Endodermal cell (in vitro differentiated cells): ENCODE measurements at regions not wholly inside any gene's neighbourhood (a gene's known extent, or its start where the extent isn't known, plus 50 kb on each side); places are given as distances from the start of the nearest gene placed in this dataset.

Source experiments
- DNase-seq: peaks from one replicate; pipeline ENCODE4 v3.0.0-alpha.2; 2017
- H3K27ac ChIP-seq: 2 replicates; pipeline ENCODE4 v1.5.1; 2013; ENCODE audit warnings: mild to moderate bottlenecking, low read depth, low read length, moderate library complexity
- H3K27me3 ChIP-seq: 2 replicates; pipeline ENCODE4 v1.6.1; 2013; ENCODE audit warnings: mild to moderate bottlenecking, low read length, moderate library complexity; ENCODE audit not compliant: insufficient read depth, control insufficient read depth, poor library complexity, severe bottlenecking
- H3K36me3 ChIP-seq: 2 replicates; pipeline ENCODE4 v1.7.0; 2013; ENCODE audit warnings: mild to moderate bottlenecking, low read length, moderate library complexity; ENCODE audit not compliant: control insufficient read depth, insufficient read depth
- H3K4me1 ChIP-seq: one replicate; pipeline ENCODE4 v1.7.0; 2013; ENCODE audit warnings: low read length; ENCODE audit not compliant: control insufficient read depth, insufficient read depth
- H3K4me3 ChIP-seq: 2 replicates; pipeline ENCODE4 v1.5.1; 2013; ENCODE audit warnings: mild to moderate bottlenecking, low read length, moderate library complexity
- H3K9ac ChIP-seq: 2 replicates; pipeline ENCODE4 v1.6.1; 2013; ENCODE audit warnings: mild to moderate bottlenecking, low read length, moderate library complexity; ENCODE audit not compliant: poor library complexity, severe bottlenecking; ENCODE audit errors: extremely low read depth
- H3K9me3 ChIP-seq: 2 replicates; pipeline ENCODE4 v1.6.1; 2013; ENCODE audit warnings: mild to moderate bottlenecking, low read length, moderate library complexity; ENCODE audit not compliant: control insufficient read depth
- H3K27ac Mint-ChIP-seq: 2 replicates; pipeline ENCODE4 v1.8.0; 2020; ENCODE audit warnings: mixed read lengths
- H3K27me3 Mint-ChIP-seq: 2 replicates; pipeline ENCODE4 v1.8.0; 2021; ENCODE audit warnings: mild to moderate bottlenecking, mixed read lengths; ENCODE audit not compliant: insufficient read depth
- H3K36me3 Mint-ChIP-seq: 2 replicates; pipeline ENCODE4 v1.8.0; 2020; ENCODE audit warnings: low read depth, mixed read lengths
- H3K4me1 Mint-ChIP-seq: 2 replicates; pipeline ENCODE4 v1.8.0; 2020; ENCODE audit warnings: mixed read lengths
- H3K4me3 Mint-ChIP-seq: 2 replicates; pipeline ENCODE4 v1.8.0; 2020; ENCODE audit warnings: mild to moderate bottlenecking, moderate library complexity, mixed read lengths
- H3K9me3 Mint-ChIP-seq: 2 replicates; pipeline ENCODE4 v1.8.0; 2020; ENCODE audit warnings: mild to moderate bottlenecking, mixed read lengths
- WGBS, 2 experiments: methylation state at CpG; one replicate each; pipeline versions ENCODE4 v1.1.5 to v1.1.7; 2013; ENCODE audit warnings: missing lambda C conversion rate in 2 of 2, mixed read lengths in 1 of 2; ENCODE audit not compliant: insufficient coverage in 1 of 2, insufficient read length in 1 of 2; 5-methylcytosine and 5-hydroxymethylcytosine counted together
- TF ChIP-seq, protein P1 (sequence below): fragments of 200-600 bp; sonication (generic); conservative IDR thresholded peaks from 2 replicates; pipeline ENCODE4 v1.5.0; 2021; ENCODE audit warnings: antibody characterized with exemption, mild to moderate bottlenecking

DNA sequence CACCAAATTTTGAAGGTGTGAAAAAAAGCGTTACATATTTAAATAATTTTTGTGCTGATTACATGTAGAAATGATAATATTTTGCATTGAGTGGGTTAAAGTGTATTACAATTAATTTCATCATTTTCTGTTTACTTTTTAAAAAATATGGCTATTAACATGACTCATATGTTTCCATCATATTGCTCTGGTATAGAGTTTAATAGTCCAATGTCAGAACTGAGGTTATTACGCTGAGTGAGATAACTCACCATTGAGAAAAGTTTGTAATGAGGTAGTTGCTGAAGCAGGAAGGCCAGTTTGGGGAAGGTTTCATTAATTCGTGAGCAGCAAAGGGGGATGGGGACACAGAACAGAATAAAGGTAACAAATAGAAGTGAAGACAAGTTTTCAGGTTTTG, 865.7 kb upstream of the MGAT4C start:
- DNase-seq, result no peak

DNA sequence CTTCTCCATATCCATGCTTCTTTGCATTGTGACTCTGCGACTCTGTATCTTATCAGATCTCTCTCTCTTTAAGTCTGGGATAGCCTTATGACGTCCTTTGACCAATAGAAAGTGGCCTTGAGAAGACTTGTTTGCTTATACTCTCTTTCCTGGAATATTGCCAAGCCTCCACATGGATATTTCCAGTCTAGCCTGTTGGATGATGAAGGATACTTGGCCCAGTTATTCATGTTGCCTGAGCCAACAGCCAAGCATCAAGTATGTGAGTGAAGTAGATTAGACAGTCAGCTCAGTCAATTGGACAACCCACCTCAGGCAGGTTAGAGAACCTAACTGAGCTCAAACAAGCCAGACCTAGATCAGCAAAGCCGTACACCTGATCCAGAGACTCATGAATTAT, 864.2 kb upstream of the MGAT4C start:
- no peaks in the 10 kb centered on the region for H3K27me3 ChIP-seq
- TF ChIP-seq, protein P1, sequence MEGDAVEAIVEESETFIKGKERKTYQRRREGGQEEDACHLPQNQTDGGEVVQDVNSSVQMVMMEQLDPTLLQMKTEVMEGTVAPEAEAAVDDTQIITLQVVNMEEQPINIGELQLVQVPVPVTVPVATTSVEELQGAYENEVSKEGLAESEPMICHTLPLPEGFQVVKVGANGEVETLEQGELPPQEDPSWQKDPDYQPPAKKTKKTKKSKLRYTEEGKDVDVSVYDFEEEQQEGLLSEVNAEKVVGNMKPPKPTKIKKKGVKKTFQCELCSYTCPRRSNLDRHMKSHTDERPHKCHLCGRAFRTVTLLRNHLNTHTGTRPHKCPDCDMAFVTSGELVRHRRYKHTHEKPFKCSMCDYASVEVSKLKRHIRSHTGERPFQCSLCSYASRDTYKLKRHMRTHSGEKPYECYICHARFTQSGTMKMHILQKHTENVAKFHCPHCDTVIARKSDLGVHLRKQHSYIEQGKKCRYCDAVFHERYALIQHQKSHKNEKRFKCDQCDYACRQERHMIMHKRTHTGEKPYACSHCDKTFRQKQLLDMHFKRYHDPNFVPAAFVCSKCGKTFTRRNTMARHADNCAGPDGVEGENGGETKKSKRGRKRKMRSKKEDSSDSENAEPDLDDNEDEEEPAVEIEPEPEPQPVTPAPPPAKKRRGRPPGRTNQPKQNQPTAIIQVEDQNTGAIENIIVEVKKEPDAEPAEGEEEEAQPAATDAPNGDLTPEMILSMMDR, result no peak
- H3K27ac ChIP-seq, result no peak overlapping the region
- H3K4me1 Mint-ChIP-seq, result peaks cover 11% of the 10 kb centered on the region
- 95 to 100% methylated on average over 1 to 3 of the region's 3 CpGs for WGBS, 2 experiments
- H3K9ac ChIP-seq, result no peak overlapping the region
- no peak overlapping the region for H3K4me3 ChIP-seq
- H3K4me1 ChIP-seq, result no peaks in the 10 kb centered on the region
- no peak overlapping the region for H3K27ac Mint-ChIP-seq
- H3K9me3 ChIP-seq, result peaks cover 19% of the 10 kb centered on the region
- H3K36me3 ChIP-seq, result no peaks in the 10 kb centered on the region
- no peak overlapping the region for H3K4me3 Mint-ChIP-seq
- H3K9me3 Mint-ChIP-seq, result peaks cover 5% of the 10 kb centered on the region
- H3K36me3 Mint-ChIP-seq, result no peaks in the 10 kb centered on the region
- no peak for DNase-seq
- H3K27me3 Mint-ChIP-seq, result no peaks in the 10 kb centered on the region

More for the DNA sequence above, 865.7 kb upstream of the MGAT4C start:
- H3K4me3 ChIP-seq, result no peak overlapping the region
- H3K4me1 ChIP-seq, result no peaks in the 10 kb centered on the region
- Mint-ChIP-seq H3K4me1 (peaks cover 11% of the 10 kb centered on the region), H3K27ac (no peak overlapping the region), H3K27me3 (no peaks in the 10 kb centered on the region), H3K36me3 (no peaks in the 10 kb centered on the region), H3K4me3 (no peak overlapping the region), H3K9me3 (peaks cover 5% of the 10 kb centered on the region)
- H3K27me3 ChIP-seq, result no peaks in the 10 kb centered on the region
- H3K9ac ChIP-seq, result no peak overlapping the region
- peaks cover 19% of the 10 kb centered on the region for H3K9me3 ChIP-seq
- no peaks in the 10 kb centered on the region for H3K36me3 ChIP-seq
- WGBS, 2 experiments, result 90 to 100% methylated on average over 2 of the region's 3 CpGs
- TF ChIP-seq, protein P1, result no peak
- H3K27ac ChIP-seq, result no peak overlapping the region

DNA sequence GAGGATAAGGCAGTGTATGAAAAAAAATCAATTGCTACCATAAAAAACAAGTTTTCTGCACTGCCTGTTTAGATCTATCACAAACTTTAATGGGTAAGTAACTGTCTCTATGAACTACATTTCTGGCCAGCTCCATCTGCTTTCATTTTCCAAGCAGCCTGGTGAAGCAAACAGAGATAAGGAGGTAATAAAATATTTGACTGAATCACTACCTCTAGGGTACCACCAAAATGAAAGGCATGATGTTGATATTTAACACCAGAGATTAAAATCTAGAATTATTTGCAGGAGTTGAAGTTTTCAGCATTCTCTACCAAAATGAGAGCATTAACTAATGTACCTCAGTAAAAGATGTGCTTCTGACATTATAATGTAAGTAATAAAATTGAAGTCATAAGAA, 863.5 kb upstream of the MGAT4C start:
- H3K4me3 ChIP-seq, result no peak overlapping the region
- peaks cover 11% of the 10 kb centered on the region for H3K4me1 Mint-ChIP-seq
- peaks cover 5% of the 10 kb centered on the region for H3K9me3 Mint-ChIP-seq
- TF ChIP-seq, protein P1, result no peak
- no peak overlapping the region for H3K27ac Mint-ChIP-seq
- H3K9me3 ChIP-seq, result peaks cover 13% of the 10 kb centered on the region
- H3K36me3 Mint-ChIP-seq, result no peaks in the 10 kb centered on the region
- no peaks in the 10 kb centered on the region for H3K36me3 ChIP-seq
- DNase-seq, result no peak
- H3K27ac ChIP-seq, result no peak overlapping the region
- no peak overlapping the region for H3K9ac ChIP-seq
- no peaks in the 10 kb centered on the region for H3K27me3 Mint-ChIP-seq
- H3K27me3 ChIP-seq, result no peaks in the 10 kb centered on the region
- no peaks in the 10 kb centered on the region for H3K4me1 ChIP-seq
- no peak overlapping the region for H3K4me3 Mint-ChIP-seq
